ENCODE measurements at regions not wholly inside any gene's neighbourhood (a gene's known extent, or its start where the extent isn't known, plus 50 kb on each side); places are given as distances from the start of the nearest gene placed in this dataset.

GRCh38 chr13:31880851-31881494 is 141.6 kb downstream of the RXFP2 start:
- Histone ChIP-seq H3K4me1 (ENCODE audit: insufficient read depth) (peaks cover 6% of the 10 kb centered on the region), H3K9me3 (no peaks in the 10 kb centered on the region), H3K27me3 (no peaks in the 10 kb centered on the region), H3K4me3 (no peak overlapping the region), H3K27ac (no peak overlapping the region), H3K36me3 (no peaks in the 10 kb centered on the region)
- no peak for DNase-seq
- WGBS, 3 donors = 45 to 48% (median 47%) methylated on average over 3 of the region's 3 CpGs
- no peak for TF ChIP-seq POLR2A (IDR thresholded peaks at IDR 0.05)
- TF ChIP-seq CTCF (IDR thresholded peaks at IDR 0.05) = no peak
- no peak for TF ChIP-seq EP300 (IDR thresholded peaks at IDR 0.05)
- intact Hi-C loops (cut with DNase I) = no loop called here

- Histone ChIP-seq H3K4me3 (no peak overlapping the region), H3K27ac (no peak overlapping the region), H3K36me3 (no peaks in the 10 kb centered on the region), H3K9me3 (no peaks in the 10 kb centered on the region), H3K4me1 (ENCODE audit: insufficient read depth) (peaks cover 11% of the 10 kb centered on the region), H3K27me3 (no peaks in the 10 kb centered on the region)
- intact Hi-C loops (cut with DNase I) = no loop called here
- TF ChIP-seq CTCF (IDR thresholded peaks at IDR 0.05) = no peak
- WGBS, 3 donors = 30 to 42% (median 35%) methylated on average over 3 of the region's 3 CpGs
- DNase-seq = no peak
Measured at GRCh38 chr13:31881495-31881882, 142.2 kb downstream of the RXFP2 start.

- Histone ChIP-seq H3K27me3 (no peaks in the 10 kb centered on the region), H3K9me3 (no peaks in the 10 kb centered on the region), H3K4me3 (no peak overlapping the region), H3K27ac (no peak overlapping the region), H3K36me3 (no peaks in the 10 kb centered on the region), H3K4me1 (ENCODE audit: insufficient read depth) (peaks cover 11% of the 10 kb centered on the region)
- DNase-seq = no peak
- no peak for TF ChIP-seq POLR2A (IDR thresholded peaks at IDR 0.05)
- no peak for TF ChIP-seq EP300 (IDR thresholded peaks at IDR 0.05)
- no peak for TF ChIP-seq CTCF (IDR thresholded peaks at IDR 0.05)
- 78 to 87% (median 85%) methylated on average over 10 of the region's 10 CpGs for WGBS, 3 donors
- intact Hi-C loops (cut with DNase I) = no loop called here
Measured at GRCh38 chr13:31882794-31883193, 143.5 kb downstream of the RXFP2 start.

- TF ChIP-seq POLR2A (IDR thresholded peaks at IDR 0.05) = no peak
- no peak for TF ChIP-seq EP300 (IDR thresholded peaks at IDR 0.05)
- no peak for TF ChIP-seq CTCF (IDR thresholded peaks at IDR 0.05)
- no peak for DNase-seq
- Histone ChIP-seq H3K4me3 (no peak overlapping the region), H3K27me3 (no peaks in the 10 kb centered on the region), H3K9me3 (no peaks in the 10 kb centered on the region), H3K27ac (no peak overlapping the region), H3K4me1 (ENCODE audit: insufficient read depth) (peaks cover 12% of the 10 kb centered on the region), H3K36me3 (no peaks in the 10 kb centered on the region)
- WGBS, 3 donors = 94 to 100% (median 94%) methylated on average over 1 of the region's 1 CpG
- intact Hi-C loops (cut with DNase I) = no loop called here
Measured at GRCh38 chr13:31884556-31884955, 145.2 kb downstream of the RXFP2 start.
